HL-60 (cell line): ENCODE measurements at regions not wholly inside any gene's neighbourhood (a gene's known extent, or its start where the extent isn't known, plus 50 kb on each side); places are given as distances from the start of the nearest gene placed in this dataset.

Source experiments
- DNase-seq, 2 experiments: peaks; one replicate each; pipeline ENCODE4 v3.0.0-alpha.2; 2010 to 2020; ENCODE audit warnings: low read depth in 1 of 2, low spot score in 1 of 2
- H3K27ac ChIP-seq: fragments of 250-450 bp; sonication (Bioruptor Pico); replicated peaks from 2 replicates; pipeline ENCODE4 v1.5.1; 2020; ENCODE audit warnings: mild to moderate bottlenecking, moderate library complexity
- H3K27me3 ChIP-seq: fragments of 250-450 bp; sonication (Bioruptor Pico); 2 replicates; pipeline ENCODE4 v1.5.1; 2021; ENCODE audit warnings: mild to moderate bottlenecking, moderate library complexity; ENCODE audit not compliant: insufficient read depth, poor library complexity, severe bottlenecking
- H3K4me3 ChIP-seq: replicated peaks from 2 replicates; pipeline ENCODE4 v1.5.1; 2011; ENCODE audit warnings: mild to moderate bottlenecking, control low read depth, low read length; ENCODE audit not compliant: insufficient read depth
- GABPA ChIP-seq: IDR thresholded peaks from 2 replicates; pipeline ENCODE4 v1.6.1; 2012; ENCODE audit warnings: low read depth
- POLR2AphosphoS5 ChIP-seq: IDR thresholded peaks from 2 replicates; pipeline ENCODE4 v1.6.1; 2012; ENCODE audit warnings: low read depth
- SPI1 ChIP-seq: IDR thresholded peaks from 2 replicates; pipeline ENCODE4 v1.6.1; 2012; ENCODE audit warnings: low read depth, mild to moderate bottlenecking, borderline replicate concordance
- TF ChIP-seq, protein P1 (sequence below): IDR thresholded peaks from 2 replicates; pipeline ENCODE4 v1.6.1; 2012; ENCODE audit warnings: low read depth; ENCODE audit not compliant: insufficient replicate concordance
- TF ChIP-seq, protein P2 (sequence below): IDR thresholded peaks from one replicate; pipeline ENCODE4 v1.5.1; 2011; ENCODE audit warnings: low read length, control low read depth, inconsistent platforms; ENCODE audit not compliant: insufficient read depth

DNA sequence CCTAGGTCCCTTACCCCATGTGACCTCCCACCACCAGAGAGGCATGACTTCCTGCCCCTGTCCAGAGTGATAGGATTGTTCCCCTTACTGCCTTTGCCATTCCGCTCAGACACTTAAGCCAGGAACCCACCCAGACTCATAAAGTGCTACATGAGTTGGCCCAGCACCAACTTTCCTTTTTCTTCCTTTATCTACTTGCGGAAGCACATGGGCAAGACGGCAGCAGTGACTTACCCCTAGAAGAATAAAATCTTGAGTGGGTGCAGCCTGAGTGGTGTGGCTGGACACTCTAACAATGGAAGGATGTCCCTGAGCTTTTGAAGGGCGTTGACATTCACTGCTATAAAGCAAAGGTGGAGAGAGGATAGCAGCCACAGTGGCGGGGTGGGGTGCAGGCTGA lies 100.1 kb downstream of the MAB21L3 start:
- Histone ChIP-seq H3K27ac (no peak overlapping the region), H3K4me3 (no peak overlapping the region), H3K27me3 (no peaks in the 10 kb centered on the region)
- DNase-seq = no peak
- no peak for TF ChIP-seq GABPA
- TF ChIP-seq, protein P1, sequence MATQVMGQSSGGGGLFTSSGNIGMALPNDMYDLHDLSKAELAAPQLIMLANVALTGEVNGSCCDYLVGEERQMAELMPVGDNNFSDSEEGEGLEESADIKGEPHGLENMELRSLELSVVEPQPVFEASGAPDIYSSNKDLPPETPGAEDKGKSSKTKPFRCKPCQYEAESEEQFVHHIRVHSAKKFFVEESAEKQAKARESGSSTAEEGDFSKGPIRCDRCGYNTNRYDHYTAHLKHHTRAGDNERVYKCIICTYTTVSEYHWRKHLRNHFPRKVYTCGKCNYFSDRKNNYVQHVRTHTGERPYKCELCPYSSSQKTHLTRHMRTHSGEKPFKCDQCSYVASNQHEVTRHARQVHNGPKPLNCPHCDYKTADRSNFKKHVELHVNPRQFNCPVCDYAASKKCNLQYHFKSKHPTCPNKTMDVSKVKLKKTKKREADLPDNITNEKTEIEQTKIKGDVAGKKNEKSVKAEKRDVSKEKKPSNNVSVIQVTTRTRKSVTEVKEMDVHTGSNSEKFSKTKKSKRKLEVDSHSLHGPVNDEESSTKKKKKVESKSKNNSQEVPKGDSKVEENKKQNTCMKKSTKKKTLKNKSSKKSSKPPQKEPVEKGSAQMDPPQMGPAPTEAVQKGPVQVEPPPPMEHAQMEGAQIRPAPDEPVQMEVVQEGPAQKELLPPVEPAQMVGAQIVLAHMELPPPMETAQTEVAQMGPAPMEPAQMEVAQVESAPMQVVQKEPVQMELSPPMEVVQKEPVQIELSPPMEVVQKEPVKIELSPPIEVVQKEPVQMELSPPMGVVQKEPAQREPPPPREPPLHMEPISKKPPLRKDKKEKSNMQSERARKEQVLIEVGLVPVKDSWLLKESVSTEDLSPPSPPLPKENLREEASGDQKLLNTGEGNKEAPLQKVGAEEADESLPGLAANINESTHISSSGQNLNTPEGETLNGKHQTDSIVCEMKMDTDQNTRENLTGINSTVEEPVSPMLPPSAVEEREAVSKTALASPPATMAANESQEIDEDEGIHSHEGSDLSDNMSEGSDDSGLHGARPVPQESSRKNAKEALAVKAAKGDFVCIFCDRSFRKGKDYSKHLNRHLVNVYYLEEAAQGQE = no peak
- no peak for TF ChIP-seq SPI1
- TF ChIP-seq POLR2AphosphoS5 = no peak
- TF ChIP-seq, protein P2, sequence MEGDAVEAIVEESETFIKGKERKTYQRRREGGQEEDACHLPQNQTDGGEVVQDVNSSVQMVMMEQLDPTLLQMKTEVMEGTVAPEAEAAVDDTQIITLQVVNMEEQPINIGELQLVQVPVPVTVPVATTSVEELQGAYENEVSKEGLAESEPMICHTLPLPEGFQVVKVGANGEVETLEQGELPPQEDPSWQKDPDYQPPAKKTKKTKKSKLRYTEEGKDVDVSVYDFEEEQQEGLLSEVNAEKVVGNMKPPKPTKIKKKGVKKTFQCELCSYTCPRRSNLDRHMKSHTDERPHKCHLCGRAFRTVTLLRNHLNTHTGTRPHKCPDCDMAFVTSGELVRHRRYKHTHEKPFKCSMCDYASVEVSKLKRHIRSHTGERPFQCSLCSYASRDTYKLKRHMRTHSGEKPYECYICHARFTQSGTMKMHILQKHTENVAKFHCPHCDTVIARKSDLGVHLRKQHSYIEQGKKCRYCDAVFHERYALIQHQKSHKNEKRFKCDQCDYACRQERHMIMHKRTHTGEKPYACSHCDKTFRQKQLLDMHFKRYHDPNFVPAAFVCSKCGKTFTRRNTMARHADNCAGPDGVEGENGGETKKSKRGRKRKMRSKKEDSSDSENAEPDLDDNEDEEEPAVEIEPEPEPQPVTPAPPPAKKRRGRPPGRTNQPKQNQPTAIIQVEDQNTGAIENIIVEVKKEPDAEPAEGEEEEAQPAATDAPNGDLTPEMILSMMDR = no peak

DNA sequence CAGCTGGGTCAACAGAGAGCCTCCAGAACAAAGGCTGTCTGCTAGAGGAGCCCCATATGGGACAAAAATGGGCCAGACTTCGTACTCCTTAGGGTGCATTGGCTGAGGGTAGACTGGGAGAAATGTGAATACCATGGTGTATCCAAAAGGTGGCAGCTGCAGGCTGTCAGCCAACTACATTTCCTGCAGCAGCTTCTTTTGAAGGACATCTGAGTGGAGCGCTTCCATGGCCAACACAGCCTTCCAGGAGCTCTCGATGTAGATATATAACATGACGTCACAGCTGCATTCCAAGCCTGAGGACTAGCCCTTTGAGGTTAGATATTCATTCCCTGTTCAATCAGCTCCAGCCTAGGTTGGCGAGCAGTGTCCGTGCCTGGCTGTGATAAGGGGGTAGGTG lies 107.7 kb downstream of the MAB21L3 start:
- Histone ChIP-seq H3K27ac (no peak overlapping the region), H3K27me3 (peaks cover 2% of the 10 kb centered on the region), H3K4me3 (no peak overlapping the region)
- TF ChIP-seq SPI1 (no peak), POLR2AphosphoS5 (no peak), GABPA (no peak)
- TF ChIP-seq, protein P1 = no peak
- TF ChIP-seq, protein P2 = no peak
- no peak for DNase-seq

DNA sequence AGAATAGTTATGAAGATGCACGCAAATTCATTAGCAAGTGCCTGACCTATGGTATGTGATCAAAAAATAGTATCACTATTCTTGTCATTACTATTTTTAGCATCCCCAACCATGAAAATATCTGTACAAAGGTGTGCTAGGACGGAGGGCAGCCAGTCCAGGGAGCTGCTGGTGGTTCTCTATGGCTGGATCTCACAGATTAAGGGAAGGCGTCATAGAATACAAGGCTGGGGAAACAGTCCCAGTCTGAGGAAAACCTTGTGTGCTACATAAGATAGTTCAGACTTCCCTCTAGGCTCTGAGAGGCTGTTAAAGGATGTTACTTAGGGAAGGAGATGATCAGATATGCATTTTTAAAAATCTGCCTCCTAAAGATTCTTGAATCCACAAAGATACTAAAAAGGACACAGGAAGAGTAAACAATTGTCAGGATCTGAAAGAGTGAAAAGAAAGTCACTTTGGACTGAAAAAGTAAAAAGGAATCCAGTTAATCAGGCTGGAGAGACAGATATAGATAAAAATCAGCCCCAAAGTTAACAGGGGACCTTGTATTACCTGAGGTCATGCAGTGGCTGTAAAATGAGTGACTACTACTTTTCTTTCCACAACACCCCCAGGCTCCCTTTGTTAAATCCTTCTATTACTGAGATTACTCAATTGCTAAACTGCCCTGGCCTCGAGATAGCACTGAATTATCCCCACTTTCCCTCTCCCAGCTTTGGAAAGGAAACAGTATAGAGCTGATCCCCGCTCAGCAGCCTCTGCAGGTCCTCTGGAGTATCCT lies 108.6 kb downstream of the MAB21L3 start:
- TF ChIP-seq, protein P1 = no peak
- TF ChIP-seq SPI1 = no peak
- TF ChIP-seq POLR2AphosphoS5 = no peak
- no peak for TF ChIP-seq GABPA
- TF ChIP-seq, protein P2 = no peak
- no peak overlapping the region for H3K4me3 ChIP-seq
- peaks cover 2% of the 10 kb centered on the region for H3K27me3 ChIP-seq

More for the DNA sequence above, 108.6 kb downstream of the MAB21L3 start:
- H3K27ac ChIP-seq = no peak overlapping the region
- no peak for DNase-seq
